ENCODE measurements at regions not wholly inside any gene's neighbourhood (a gene's known extent, or its start where the extent isn't known, plus 50 kb on each side); places are given as distances from the start of the nearest gene placed in this dataset.
"Not testable (repeated sequence)": the region's sequence is repeated elsewhere in the genome, so short reads cannot be mapped to it uniquely, and the experiment has no call there.

DNA sequence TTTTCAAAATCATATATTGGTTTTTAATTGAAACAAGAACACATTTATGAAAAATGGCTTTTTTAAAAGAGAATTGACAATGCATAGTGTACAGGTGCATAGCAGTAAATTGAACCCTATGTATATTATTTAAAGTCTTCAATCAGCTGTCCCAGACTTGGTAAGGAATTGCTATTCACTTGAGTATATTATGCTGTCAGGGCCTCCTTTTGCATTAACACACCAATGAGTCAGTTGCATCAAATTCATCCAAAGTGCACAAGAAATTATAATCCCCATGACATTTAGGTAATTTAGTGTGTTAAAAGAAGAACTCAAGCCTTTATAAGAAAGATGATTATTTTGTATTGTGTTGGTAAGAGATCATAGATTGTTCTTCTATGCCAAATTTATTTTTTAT, 748.8 kb upstream of the RIOK2 start:
- TF ChIP-seq JUND (IDR thresholded peaks at IDR 0.05; ENCODE audit: low read depth), result no peak
- in situ Hi-C loops (cut with HindIII; ENCODE audit: low pct_unique_long_range_greater_than_20kb, low sequenced_read_pairs), result no loop called here
- DNase-seq (ENCODE audit: low read depth in 1 of 2, low spot score in 1 of 2), result no peak

DNA sequence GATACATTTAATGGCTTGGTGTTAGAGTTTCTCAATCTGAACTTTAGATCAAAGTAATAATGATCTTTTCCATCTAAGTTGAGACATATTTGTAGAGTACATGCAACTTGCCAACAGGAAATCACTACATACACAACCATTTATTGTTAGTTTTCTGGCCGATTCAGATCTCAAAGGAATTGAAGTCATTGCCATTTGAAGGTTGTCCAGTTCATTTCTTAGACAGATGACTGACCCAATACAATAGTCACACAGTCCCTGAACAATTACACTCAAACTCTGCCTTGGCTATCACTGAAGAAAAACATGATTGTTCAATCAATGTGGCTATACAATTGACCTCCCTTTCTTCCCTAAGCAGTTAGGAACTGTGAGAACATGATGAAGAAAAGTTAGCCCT, 753.2 kb upstream of the RIOK2 start:
- DNase-seq (ENCODE audit: low read depth in 1 of 2, low spot score in 1 of 2), result no peak
- TF ChIP-seq JUND (IDR thresholded peaks at IDR 0.05; ENCODE audit: low read depth), result no peak
- in situ Hi-C loops (cut with HindIII; ENCODE audit: low pct_unique_long_range_greater_than_20kb, low sequenced_read_pairs), result no loop called here

DNA sequence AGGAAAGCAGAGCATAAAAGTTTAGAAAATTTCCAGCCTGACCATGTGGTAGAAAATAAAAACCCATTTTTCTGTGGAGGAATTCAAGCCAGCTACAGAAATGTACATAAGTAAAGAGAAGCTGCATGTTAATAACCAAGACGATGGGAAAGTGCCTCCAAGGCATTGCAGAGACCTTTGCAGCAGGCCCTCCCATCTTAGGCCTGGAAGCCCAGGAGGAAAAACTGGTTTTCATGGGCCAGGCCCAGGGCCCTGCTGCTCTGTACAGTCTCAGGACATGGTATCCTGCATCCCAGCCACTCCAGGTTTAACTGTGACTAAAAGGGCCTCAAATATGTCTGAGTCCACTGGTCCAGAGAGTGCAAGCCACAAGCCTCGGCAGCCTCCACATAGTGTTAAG, 754.8 kb upstream of the RIOK2 start:
- in situ Hi-C loops (cut with HindIII; ENCODE audit: low pct_unique_long_range_greater_than_20kb, low sequenced_read_pairs), result no loop called here
- no peak for DNase-seq (ENCODE audit: low read depth in 1 of 2, low spot score in 1 of 2)
- no peak for TF ChIP-seq JUND (IDR thresholded peaks at IDR 0.05; ENCODE audit: low read depth)

DNA sequence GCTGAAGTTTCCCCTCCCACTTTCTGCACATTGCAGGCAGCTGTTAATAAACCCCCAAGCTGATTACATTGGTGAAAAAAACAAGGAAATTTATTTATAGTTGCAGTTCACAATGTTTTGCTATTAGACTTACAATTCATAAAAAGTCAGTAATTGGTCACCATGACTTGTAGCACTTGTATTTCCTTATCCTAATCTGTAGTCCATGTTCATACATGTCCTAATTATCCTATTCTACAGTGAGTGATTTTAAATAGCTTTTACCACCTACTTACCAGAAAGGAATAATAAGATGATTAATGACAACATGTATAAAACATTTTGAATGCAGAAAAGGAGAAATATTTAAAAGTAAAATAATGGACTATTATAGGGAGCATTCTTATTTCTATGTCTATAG, 760.0 kb upstream of the RIOK2 start:
- in situ Hi-C loops (cut with HindIII; ENCODE audit: low pct_unique_long_range_greater_than_20kb, low sequenced_read_pairs), result no loop called here
- no peak for DNase-seq (ENCODE audit: low read depth in 1 of 2, low spot score in 1 of 2)
- no peak for TF ChIP-seq JUND (IDR thresholded peaks at IDR 0.05; ENCODE audit: low read depth)

DNA sequence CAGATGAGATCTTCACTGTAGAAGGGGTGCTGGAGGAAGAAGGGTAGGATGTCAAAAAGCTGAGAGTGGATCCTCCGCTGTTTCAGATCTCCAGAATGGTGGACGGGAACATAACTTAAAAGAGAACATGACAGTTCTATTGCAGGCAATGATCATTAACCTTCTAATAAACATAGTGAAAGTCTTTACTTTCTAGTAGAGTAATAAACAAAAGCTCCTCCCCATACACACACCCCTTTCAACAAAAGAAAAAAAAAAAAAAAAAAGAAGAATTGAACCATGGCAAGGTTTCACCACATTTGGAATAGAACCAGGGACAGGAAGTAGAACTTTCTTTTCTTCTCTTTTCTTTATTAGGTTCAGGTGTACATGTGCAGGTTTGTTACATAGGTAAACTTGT, 768.1 kb upstream of the RIOK2 start:
- no peak for DNase-seq (ENCODE audit: low read depth in 1 of 2, low spot score in 1 of 2)
- in situ Hi-C loops (cut with HindIII; ENCODE audit: low pct_unique_long_range_greater_than_20kb, low sequenced_read_pairs), result no loop called here
- no peak for TF ChIP-seq JUND (IDR thresholded peaks at IDR 0.05; ENCODE audit: low read depth)

DNA sequence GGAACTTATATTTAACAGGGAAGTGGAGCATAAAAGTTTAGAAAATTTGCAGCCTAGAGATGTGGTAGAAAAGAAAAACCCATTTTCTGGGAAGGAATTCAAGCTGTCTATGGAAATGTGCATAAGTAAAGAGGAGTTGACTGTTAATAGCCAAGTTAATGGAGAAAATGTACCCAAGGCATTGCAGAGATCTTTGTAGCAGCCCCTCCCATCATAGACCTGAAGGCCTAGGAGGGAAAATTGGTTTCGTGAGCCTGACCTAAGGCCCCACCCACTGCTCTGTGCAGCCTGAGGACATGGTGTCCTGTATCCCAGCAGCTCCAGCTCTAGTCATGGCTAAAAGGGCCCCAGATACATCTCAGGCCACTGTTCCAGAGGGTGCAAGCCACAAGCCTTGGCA, 772.4 kb upstream of the RIOK2 start:
- no peak for TF ChIP-seq JUND (IDR thresholded peaks at IDR 0.05; ENCODE audit: low read depth)
- DNase-seq (ENCODE audit: low read depth in 1 of 2, low spot score in 1 of 2), result no peak
- in situ Hi-C loops (cut with HindIII; ENCODE audit: low pct_unique_long_range_greater_than_20kb, low sequenced_read_pairs), result no loop called here

DNA sequence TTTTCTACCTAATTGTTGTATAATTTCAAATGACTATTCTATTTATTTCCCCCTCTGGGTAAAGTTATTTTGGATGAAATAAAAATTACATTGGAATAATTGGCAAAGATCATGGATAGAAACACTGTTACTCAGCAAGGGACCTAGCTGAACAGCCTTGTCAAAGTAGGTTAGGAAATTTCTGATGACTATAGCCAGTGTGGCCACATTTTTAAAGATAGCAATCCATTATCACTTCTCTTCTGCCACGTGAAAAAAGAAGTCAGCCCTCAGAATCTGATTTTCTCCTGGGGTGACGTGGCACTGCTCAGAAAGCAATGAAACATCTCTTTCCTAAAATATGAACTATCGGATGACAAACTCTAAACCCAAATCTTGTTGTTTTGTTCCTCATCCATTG, 784.2 kb upstream of the RIOK2 start:
- DNase-seq (ENCODE audit: low read depth in 1 of 2, low spot score in 1 of 2), result no peak
- in situ Hi-C loops (cut with HindIII; ENCODE audit: low pct_unique_long_range_greater_than_20kb, low sequenced_read_pairs), result no loop called here
- TF ChIP-seq JUND (IDR thresholded peaks at IDR 0.05; ENCODE audit: low read depth), result no peak

DNA sequence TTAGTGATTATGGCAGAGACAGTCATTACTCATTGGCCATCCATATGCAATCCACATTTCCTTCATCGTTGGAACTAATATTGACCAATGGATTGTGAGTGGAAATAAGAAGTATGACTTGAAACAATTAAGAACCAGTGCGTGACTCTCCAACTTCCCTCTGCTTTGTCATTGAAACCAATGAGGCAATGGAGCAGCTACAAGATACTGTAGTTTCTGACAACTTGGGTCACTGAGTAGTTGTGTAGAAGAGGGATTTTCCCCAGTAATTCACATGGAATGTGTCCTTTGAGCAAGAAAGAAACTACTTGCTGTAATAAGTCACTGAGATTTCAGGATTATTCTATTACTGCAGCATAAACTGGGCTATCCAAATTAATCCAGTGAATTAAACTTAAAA, 785.3 kb upstream of the RIOK2 start:
- no peak for TF ChIP-seq JUND (IDR thresholded peaks at IDR 0.05; ENCODE audit: low read depth)
- no peak for DNase-seq (ENCODE audit: low read depth in 1 of 2, low spot score in 1 of 2)
- in situ Hi-C loops (cut with HindIII; ENCODE audit: low pct_unique_long_range_greater_than_20kb, low sequenced_read_pairs), result no loop called here

DNA sequence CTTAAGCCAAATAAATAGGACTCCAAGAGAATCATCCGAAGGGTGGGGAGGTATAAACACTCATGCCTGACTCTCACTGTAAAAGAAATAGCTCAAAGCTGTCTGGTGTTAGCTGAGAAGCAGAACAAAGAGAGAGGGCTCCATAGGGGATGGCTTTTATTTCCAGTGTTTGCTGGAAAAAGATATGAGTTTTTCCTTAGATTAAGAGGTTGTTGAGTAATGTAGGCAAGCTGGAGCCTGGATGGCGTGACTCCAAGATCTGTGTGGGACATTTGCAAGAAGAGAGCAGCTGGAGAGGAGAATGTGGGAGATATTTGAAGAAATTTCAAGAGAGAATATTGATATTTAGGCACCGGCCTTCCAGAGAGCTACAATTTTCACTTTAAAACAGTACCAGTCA, 793.7 kb upstream of the RGMB start:
- no peak for TF ChIP-seq JUND (IDR thresholded peaks at IDR 0.05; ENCODE audit: low read depth)
- no peak for DNase-seq (ENCODE audit: low read depth in 1 of 2, low spot score in 1 of 2)
- in situ Hi-C loops (cut with HindIII; ENCODE audit: low pct_unique_long_range_greater_than_20kb, low sequenced_read_pairs), result no loop called here

DNA sequence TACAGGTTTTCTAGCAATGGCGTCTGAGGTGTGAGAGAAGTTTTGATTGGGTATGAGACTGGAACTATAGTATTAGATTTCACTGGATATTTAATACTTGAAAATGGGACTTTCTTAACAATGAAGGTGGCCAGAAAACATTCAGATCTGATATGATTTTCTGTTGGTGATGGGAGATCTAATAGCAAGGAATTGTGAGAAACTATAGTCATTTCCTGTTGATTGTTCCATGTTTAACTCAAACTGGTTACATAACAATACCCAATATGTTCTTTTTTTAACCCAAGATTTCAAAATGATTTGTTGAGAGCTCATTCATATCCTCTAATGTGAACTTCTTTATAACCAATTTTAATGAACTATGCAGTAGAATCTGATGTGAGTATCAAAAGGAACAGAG, 793.2 kb upstream of the RGMB start:
- no peak for DNase-seq (ENCODE audit: low read depth in 1 of 2, low spot score in 1 of 2)
- in situ Hi-C loops (cut with HindIII; ENCODE audit: low pct_unique_long_range_greater_than_20kb, low sequenced_read_pairs), result no loop called here
- TF ChIP-seq JUND (IDR thresholded peaks at IDR 0.05; ENCODE audit: low read depth), result no peak

DNA sequence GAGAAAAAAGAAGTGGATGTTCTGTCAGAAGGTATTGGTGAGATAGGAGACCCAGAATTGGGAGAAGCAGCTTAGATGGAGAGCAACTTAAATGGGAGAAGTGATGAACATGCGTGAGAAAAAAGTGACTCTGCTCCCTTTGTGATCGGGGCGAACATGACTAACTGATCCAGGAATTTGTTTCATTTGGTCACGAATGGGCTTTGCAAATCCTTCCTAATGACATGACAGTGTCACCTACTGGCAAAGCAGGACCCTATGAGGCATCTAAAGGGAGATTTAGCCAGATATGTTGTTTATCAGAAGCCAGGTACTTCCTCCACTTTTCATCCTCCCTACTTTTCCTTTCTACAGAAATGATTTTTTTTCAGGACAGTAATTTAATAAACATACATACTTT, 787.4 kb upstream of the RGMB start:
- TF ChIP-seq JUND (IDR thresholded peaks at IDR 0.05; ENCODE audit: low read depth), result no peak
- in situ Hi-C loops (cut with HindIII; ENCODE audit: low pct_unique_long_range_greater_than_20kb, low sequenced_read_pairs), result no loop called here
- peak in 1 of 2 experiments; percentile 16 for DNase-seq (ENCODE audit: low read depth in 1 of 2, low spot score in 1 of 2)

DNA sequence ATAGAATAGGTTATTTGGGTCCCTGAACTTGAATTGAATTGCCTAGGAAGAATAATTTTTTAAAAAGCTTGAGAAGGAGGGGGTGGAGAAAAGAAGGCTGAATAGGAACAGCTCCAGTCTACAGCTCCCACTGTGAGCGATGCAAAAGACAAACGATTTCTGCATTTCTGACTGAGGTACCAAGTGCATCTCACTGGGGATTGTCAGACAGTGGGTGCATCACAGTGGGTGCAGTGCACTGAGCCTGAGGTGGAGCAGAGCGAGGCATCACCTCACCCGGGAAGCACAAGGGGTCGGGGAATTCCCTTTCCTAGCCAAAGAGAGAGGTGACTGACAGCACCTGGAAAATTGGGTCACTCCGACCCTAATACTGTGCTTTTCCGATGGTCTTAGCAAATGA, 782.2 kb upstream of the RGMB start:
- in situ Hi-C loops (cut with HindIII; ENCODE audit: low pct_unique_long_range_greater_than_20kb, low sequenced_read_pairs), result no loop called here
- DNase-seq (ENCODE audit: low read depth in 1 of 2, low spot score in 1 of 2), result no peak
- TF ChIP-seq JUND (IDR thresholded peaks at IDR 0.05; ENCODE audit: low read depth), result no peak

DNA sequence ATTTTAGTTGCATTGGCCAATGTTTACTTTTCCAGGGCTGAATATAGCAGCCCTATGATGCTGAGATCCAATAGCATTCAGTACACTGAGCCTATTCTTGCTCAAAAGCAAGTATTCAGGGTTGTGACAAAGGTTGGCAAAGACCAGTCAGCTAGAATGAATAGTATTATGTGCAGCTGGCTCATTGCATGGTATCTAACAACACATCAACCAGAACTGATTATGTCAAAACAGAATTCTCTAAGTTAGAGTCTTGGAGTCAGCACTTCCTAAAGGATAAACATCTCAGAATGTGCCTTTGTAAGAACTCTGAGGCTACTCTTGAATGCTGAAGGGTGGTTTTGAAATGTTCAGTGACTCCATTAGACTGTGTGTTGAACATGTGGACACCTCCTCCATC, 774.5 kb upstream of the RGMB start:
- no peak for TF ChIP-seq JUND (IDR thresholded peaks at IDR 0.05; ENCODE audit: low read depth)
- DNase-seq (ENCODE audit: low read depth in 1 of 2, low spot score in 1 of 2), result no peak
- in situ Hi-C loops (cut with HindIII; ENCODE audit: low pct_unique_long_range_greater_than_20kb, low sequenced_read_pairs), result no loop called here

DNA sequence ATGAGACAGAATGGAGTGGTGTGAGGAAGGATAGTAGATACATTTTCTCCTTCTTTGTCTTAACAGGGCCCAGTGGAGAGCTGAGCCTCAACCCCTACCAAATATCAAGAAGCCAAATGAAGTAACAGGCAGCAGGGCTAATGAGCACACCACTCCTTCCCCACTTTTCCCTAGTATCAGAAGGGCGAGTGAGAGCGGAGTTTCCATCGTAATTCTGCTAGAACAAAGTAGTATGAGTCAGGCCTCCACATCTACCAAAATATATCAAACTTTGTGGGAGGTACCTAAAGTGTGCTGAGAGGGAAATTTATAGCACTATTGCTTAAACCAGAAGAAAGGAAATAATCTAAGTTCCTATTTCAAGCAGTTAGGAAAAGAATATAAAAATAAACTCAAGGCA, 769.0 kb upstream of the RGMB start:
- in situ Hi-C loops (cut with HindIII; ENCODE audit: low pct_unique_long_range_greater_than_20kb, low sequenced_read_pairs), result no loop called here
- no peak for DNase-seq (ENCODE audit: low read depth in 1 of 2, low spot score in 1 of 2)
- TF ChIP-seq JUND (IDR thresholded peaks at IDR 0.05; ENCODE audit: low read depth), result no peak

DNA sequence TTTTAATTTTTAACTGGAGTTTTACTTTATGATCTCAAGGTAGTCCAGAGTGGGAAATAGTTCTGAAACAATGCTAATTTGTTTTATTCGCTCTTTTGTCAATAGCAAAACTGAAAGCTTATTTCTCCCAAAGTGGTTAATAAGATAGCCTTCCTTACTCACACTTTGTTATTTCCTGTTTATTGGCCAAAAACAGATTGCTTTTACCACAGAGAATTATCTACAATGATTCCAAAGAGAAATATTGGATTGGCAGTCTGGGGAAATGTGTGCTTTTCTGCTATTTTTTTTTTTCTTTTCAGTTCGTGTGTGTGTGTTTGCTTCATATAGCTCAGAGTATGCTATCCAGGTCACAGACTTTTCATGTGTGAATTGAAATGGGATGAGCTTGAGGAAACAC, 756.7 kb upstream of the RGMB start:
- DNase-seq (ENCODE audit: low read depth in 1 of 2, low spot score in 1 of 2), result no peak
- no peak for TF ChIP-seq JUND (IDR thresholded peaks at IDR 0.05; ENCODE audit: low read depth)
- in situ Hi-C loops (cut with HindIII; ENCODE audit: low pct_unique_long_range_greater_than_20kb, low sequenced_read_pairs), result no loop called here

DNA sequence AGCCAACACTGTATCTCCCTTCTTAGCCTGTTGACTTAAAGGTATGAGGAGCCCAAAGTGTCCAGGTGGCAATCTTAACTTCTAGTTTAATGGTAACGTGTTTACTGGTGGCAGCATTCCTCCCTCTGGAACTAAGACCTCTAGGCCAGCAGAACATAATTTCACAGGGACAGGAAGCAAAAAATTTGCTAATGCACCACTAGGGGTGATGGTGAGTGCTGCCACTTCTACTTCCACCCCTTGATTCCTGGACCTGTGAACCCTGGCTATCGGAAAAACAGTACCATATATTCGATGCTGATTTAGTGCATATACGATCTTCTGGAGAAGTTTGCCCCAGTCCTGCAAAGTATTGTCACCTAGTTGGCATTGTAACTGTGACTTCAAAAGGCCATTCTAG, 743.2 kb upstream of the RGMB start:
- in situ Hi-C loops (cut with HindIII; ENCODE audit: low pct_unique_long_range_greater_than_20kb, low sequenced_read_pairs); DNase-seq (ENCODE audit: low read depth in 1 of 2, low spot score in 1 of 2): not testable (repeated sequence)

DNA sequence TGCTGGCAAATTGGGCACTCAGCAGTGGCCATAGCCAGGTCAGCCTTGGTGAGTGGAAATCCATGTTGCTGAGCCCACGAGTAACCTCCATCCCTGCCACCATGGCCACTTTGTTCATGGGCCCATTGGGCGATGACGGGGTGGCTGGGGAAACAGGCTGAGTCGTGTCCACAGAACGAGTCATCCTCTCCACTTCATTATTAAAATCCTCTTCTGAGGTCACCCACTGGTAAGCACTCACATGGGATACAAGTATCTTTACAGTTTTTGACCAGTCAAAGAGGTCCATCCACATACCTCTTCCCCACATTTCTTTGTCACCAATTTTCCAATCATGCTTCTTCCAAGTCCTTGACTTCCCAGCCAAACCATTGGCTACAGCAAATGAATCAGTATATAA, 742.4 kb upstream of the RGMB start:
- DNase-seq (ENCODE audit: low read depth in 1 of 2, low spot score in 1 of 2); in situ Hi-C loops (cut with HindIII; ENCODE audit: low pct_unique_long_range_greater_than_20kb, low sequenced_read_pairs): not testable (repeated sequence)

Measured in T47D (cell line).